ENCODE measurements at regions not wholly inside any gene's neighbourhood (a gene's known extent, or its start where the extent isn't known, plus 50 kb on each side); places are given as distances from the start of the nearest gene placed in this dataset.
"Not testable (repeated sequence)": the region's sequence is repeated elsewhere in the genome, so short reads cannot be mapped to it uniquely, and the experiment has no call there.

GRCh38 chr2:106284255-106284654 is 90.2 kb upstream of the UXS1 start:
- H3K9me3 ChIP-seq (ENCODE audit: control insufficient read depth, insufficient read depth, low read depth, low read length) = no peaks in the 10 kb centered on the region

GRCh38 chr2:106283228-106284152 is 89.4 kb upstream of the UXS1 start:
- not testable (repeated sequence) for H3K4me3 ChIP-seq (replicated peaks in 1 of 4; ENCODE audit: control extremely low read depth in 1 of 4, insufficient read depth in 1 of 4, low read depth in 3 of 4, low read length in 4 of 4); H3K9ac ChIP-seq (ENCODE audit: insufficient read depth, low read length); H3K9me3 ChIP-seq (ENCODE audit: control insufficient read depth, insufficient read depth, low read depth, low read length); H3K27ac ChIP-seq (ENCODE audit: insufficient read depth, low read length); H3K4me2 ChIP-seq (ENCODE audit: extremely low read depth, insufficient read depth, low read length); H2AFZ ChIP-seq (ENCODE audit: low read length); H3K4me1 ChIP-seq (ENCODE audit: control insufficient read depth, extremely low read depth, insufficient read depth, low read length); DNase-seq (ENCODE audit: low read depth in 2 of 2); H4K20me1 ChIP-seq (ENCODE audit: control insufficient read depth, extremely low read depth, insufficient read depth, low read length); H3K79me2 ChIP-seq (ENCODE audit: control insufficient read depth, insufficient read depth, low read length); H3K27me3 ChIP-seq (ENCODE audit: control insufficient read depth, insufficient read depth, low read length); H3K36me3 ChIP-seq (ENCODE audit: control insufficient read depth, insufficient read depth, low read length)

More at GRCh38 chr2:106284255-106284654, 90.2 kb upstream of the UXS1 start:
- DNase-seq (ENCODE audit: low read depth in 2 of 2) = no peak
- no peak for TF ChIP-seq CTCF (conservative IDR thresholded peaks at IDR 0.05 in 1 of 2, IDR thresholded peaks at IDR 0.05 in 1 of 2; ENCODE audit: low read depth in 1 of 2, low read length in 2 of 2)
- no peak for TF ChIP-seq EZH2 (IDR thresholded peaks at IDR 0.05; ENCODE audit: low read length, missing control alignments)
- Histone ChIP-seq H3K4me3 (replicated peaks in 1 of 4; ENCODE audit: control extremely low read depth in 1 of 4, insufficient read depth in 1 of 4, low read depth in 3 of 4, low read length in 4 of 4) (no peak overlapping the region), H2AFZ (ENCODE audit: low read length) (no peak overlapping the region), H3K4me2 (ENCODE audit: extremely low read depth, insufficient read depth, low read length) (no peak overlapping the region), H3K4me1 (ENCODE audit: control insufficient read depth, extremely low read depth, insufficient read depth, low read length) (no peaks in the 10 kb centered on the region), H3K9ac (ENCODE audit: insufficient read depth, low read length) (no peak overlapping the region), H4K20me1 (ENCODE audit: control insufficient read depth, extremely low read depth, insufficient read depth, low read length) (no peaks in the 10 kb centered on the region), H3K27me3 (ENCODE audit: control insufficient read depth, insufficient read depth, low read length) (no peaks in the 10 kb centered on the region), H3K36me3 (ENCODE audit: control insufficient read depth, insufficient read depth, low read length) (no peaks in the 10 kb centered on the region), H3K27ac (ENCODE audit: insufficient read depth, low read length) (no peak overlapping the region), H3K79me2 (ENCODE audit: control insufficient read depth, insufficient read depth, low read length) (no peaks in the 10 kb centered on the region)

GRCh38 chr2:106282462-106283170 is 88.5 kb upstream of the UXS1 start:
- Histone ChIP-seq H2AFZ (ENCODE audit: low read length) (no peak overlapping the region), H3K27ac (ENCODE audit: insufficient read depth, low read length) (no peak overlapping the region), H3K4me1 (ENCODE audit: control insufficient read depth, extremely low read depth, insufficient read depth, low read length) (no peaks in the 10 kb centered on the region), H3K4me3 (replicated peaks in 1 of 4; ENCODE audit: control extremely low read depth in 1 of 4, insufficient read depth in 1 of 4, low read depth in 3 of 4, low read length in 4 of 4) (no peak overlapping the region), H3K4me2 (ENCODE audit: extremely low read depth, insufficient read depth, low read length) (no peak overlapping the region), H3K9me3 (ENCODE audit: control insufficient read depth, insufficient read depth, low read depth, low read length) (no peaks in the 10 kb centered on the region), H3K27me3 (ENCODE audit: control insufficient read depth, insufficient read depth, low read length) (no peaks in the 10 kb centered on the region), H3K9ac (ENCODE audit: insufficient read depth, low read length) (no peak overlapping the region), H4K20me1 (ENCODE audit: control insufficient read depth, extremely low read depth, insufficient read depth, low read length) (no peaks in the 10 kb centered on the region), H3K79me2 (ENCODE audit: control insufficient read depth, insufficient read depth, low read length) (no peaks in the 10 kb centered on the region), H3K36me3 (ENCODE audit: control insufficient read depth, insufficient read depth, low read length) (no peaks in the 10 kb centered on the region)
- no peak for TF ChIP-seq EZH2 (IDR thresholded peaks at IDR 0.05; ENCODE audit: low read length, missing control alignments)
- TF ChIP-seq CTCF (conservative IDR thresholded peaks at IDR 0.05 in 1 of 2, IDR thresholded peaks at IDR 0.05 in 1 of 2; ENCODE audit: low read depth in 1 of 2, low read length in 2 of 2) = no peak
- no peak for DNase-seq (ENCODE audit: low read depth in 2 of 2)

- H3K9ac ChIP-seq (ENCODE audit: insufficient read depth, low read length); H2AFZ ChIP-seq (ENCODE audit: low read length); DNase-seq (ENCODE audit: low read depth in 2 of 2); H3K27me3 ChIP-seq (ENCODE audit: control insufficient read depth, insufficient read depth, low read length); H3K79me2 ChIP-seq (ENCODE audit: control insufficient read depth, insufficient read depth, low read length); H3K36me3 ChIP-seq (ENCODE audit: control insufficient read depth, insufficient read depth, low read length); H3K4me3 ChIP-seq (replicated peaks in 1 of 4; ENCODE audit: control extremely low read depth in 1 of 4, insufficient read depth in 1 of 4, low read depth in 3 of 4, low read length in 4 of 4); H3K27ac ChIP-seq (ENCODE audit: insufficient read depth, low read length); H3K4me2 ChIP-seq (ENCODE audit: extremely low read depth, insufficient read depth, low read length); H3K4me1 ChIP-seq (ENCODE audit: control insufficient read depth, extremely low read depth, insufficient read depth, low read length); H3K9me3 ChIP-seq (ENCODE audit: control insufficient read depth, insufficient read depth, low read depth, low read length); H4K20me1 ChIP-seq (ENCODE audit: control insufficient read depth, extremely low read depth, insufficient read depth, low read length): not testable (repeated sequence)
Measured at GRCh38 chr2:106281907-106282430, 87.9 kb upstream of the UXS1 start.

All from fibroblast of lung (primary cell).